Trophoblast cell (in vitro differentiated cells and primary cell): ENCODE measurements at regions not wholly inside any gene's neighbourhood (a gene's known extent, or its start where the extent isn't known, plus 50 kb on each side); places are given as distances from the start of the nearest gene placed in this dataset.

Source experiments
- DNase-seq, 2 donors: peaks; one replicate each; pipeline ENCODE4 v3.0.0-alpha.2; 2016
- H2AFZ ChIP-seq: 2 replicates; pipeline ENCODE4 v1.6.1; 2013; ENCODE audit warnings: low read length, moderate library complexity, mild to moderate bottlenecking; ENCODE audit not compliant: insufficient read depth, poor library complexity
- H2AK5ac ChIP-seq: 2 replicates; pipeline ENCODE4 v1.6.1; 2013; ENCODE audit warnings: mild to moderate bottlenecking, low read length
- H2BK120ac ChIP-seq: 2 replicates; pipeline ENCODE4 v1.6.1; 2013; ENCODE audit warnings: low read length, mild to moderate bottlenecking, moderate library complexity; ENCODE audit not compliant: insufficient read depth, poor library complexity
- H2BK12ac ChIP-seq: 2 replicates; pipeline ENCODE4 v1.6.1; 2013; ENCODE audit warnings: mild to moderate bottlenecking, low read length, moderate library complexity
- H2BK5ac ChIP-seq: 2 replicates; pipeline ENCODE4 v1.6.1; 2013; ENCODE audit warnings: low read length, low read depth, moderate library complexity, mild to moderate bottlenecking; ENCODE audit not compliant: poor library complexity
- H3K14ac ChIP-seq: 2 replicates; pipeline ENCODE4 v1.6.1; 2013; ENCODE audit warnings: mild to moderate bottlenecking, low read length
- H3K18ac ChIP-seq: 2 replicates; pipeline ENCODE4 v1.6.1; 2013; ENCODE audit warnings: mild to moderate bottlenecking, low read length
- H3K23ac ChIP-seq: 2 replicates; pipeline ENCODE4 v1.6.1; 2013; ENCODE audit warnings: low read length
- H3K27ac ChIP-seq: 2 replicates; pipeline ENCODE4 v1.5.1; 2013; ENCODE audit warnings: low read depth, mild to moderate bottlenecking, inconsistent platforms, low read length, moderate library complexity
- H3K27me3 ChIP-seq: 2 replicates; pipeline ENCODE4 v1.6.1; 2013; ENCODE audit warnings: inconsistent platforms, mild to moderate bottlenecking, low read length, moderate library complexity; ENCODE audit not compliant: insufficient read depth
- H3K36me3 ChIP-seq, 2 experiments: 1 replicate in 1 of 2; 2 replicates in 1 of 2; pipeline ENCODE4 v1.6.1; 2013; ENCODE audit warnings: low read length in 2 of 2, mild to moderate bottlenecking in 2 of 2, moderate library complexity in 1 of 2; ENCODE audit not compliant: insufficient read depth in 2 of 2, control insufficient read depth in 1 of 2
- H3K4ac ChIP-seq: 2 replicates; pipeline ENCODE4 v1.6.1; 2013; ENCODE audit warnings: low read depth, mild to moderate bottlenecking, low read length, moderate library complexity
- H3K4me1 ChIP-seq, 2 experiments: 1 replicate in 1 of 2; 2 replicates in 1 of 2; pipeline ENCODE4 v1.6.1; 2013; ENCODE audit warnings: low read length in 2 of 2, mild to moderate bottlenecking in 2 of 2, moderate library complexity in 1 of 2; ENCODE audit not compliant: insufficient read depth in 2 of 2, control insufficient read depth in 1 of 2
- H3K4me2 ChIP-seq: 2 replicates; pipeline ENCODE4 v1.6.1; 2013; ENCODE audit warnings: inconsistent platforms, mild to moderate bottlenecking, low read length, moderate library complexity
- H3K4me3 ChIP-seq: 2 replicates; pipeline ENCODE4 v1.5.1; 2013; ENCODE audit warnings: mild to moderate bottlenecking, low read depth, low read length, inconsistent platforms
- H3K79me1 ChIP-seq: one replicate; pipeline ENCODE4 v1.6.1; 2013; ENCODE audit warnings: low read length
- H3K79me2 ChIP-seq: 2 replicates; pipeline ENCODE4 v1.6.1; 2013; ENCODE audit warnings: low read length, mild to moderate bottlenecking; ENCODE audit not compliant: control insufficient read depth, insufficient read depth, poor library complexity
- H3K9ac ChIP-seq: 2 replicates; pipeline ENCODE4 v1.6.1; 2013; ENCODE audit warnings: mild to moderate bottlenecking, low read length
- H3K9me3 ChIP-seq: 2 replicates; pipeline ENCODE4 v1.6.1; 2013; ENCODE audit warnings: low read depth, mild to moderate bottlenecking, control low read depth, inconsistent platforms, low read length; ENCODE audit not compliant: insufficient read depth
- H4K12ac ChIP-seq: 2 replicates; pipeline ENCODE4 v1.6.1; 2013; ENCODE audit warnings: low read depth, mild to moderate bottlenecking, low read length, moderate library complexity
- H4K8ac ChIP-seq: 2 replicates; pipeline ENCODE4 v1.6.1; 2013; ENCODE audit warnings: low read depth, mild to moderate bottlenecking, low read length, moderate library complexity
- H4K91ac ChIP-seq: one replicate; pipeline ENCODE4 v1.6.1; 2013; ENCODE audit warnings: low read depth, mild to moderate bottlenecking, low read length, moderate library complexity
- WGBS: extraction: QIAGEN DNeasy Blood & Tissue Kit; methylation state at CpG from one replicate; pipeline ENCODE4 v1.1.7; 2013; ENCODE audit warnings: missing lambda C conversion rate; ENCODE audit not compliant: insufficient read length, insufficient coverage; ENCODE audit errors: extremely low coverage; 5-methylcytosine and 5-hydroxymethylcytosine counted together

- Histone ChIP-seq H4K12ac (no peak overlapping the region), H3K36me3 (no peaks in the 10 kb centered on the region), H3K9me3 (no peaks in the 10 kb centered on the region), H2AK5ac (no peak overlapping the region), H3K4me1 (no peaks in the 10 kb centered on the region), H3K4ac (no peak overlapping the region), H3K27me3 (no peaks in the 10 kb centered on the region), H3K79me2 (no peaks in the 10 kb centered on the region), H2BK12ac (no peak overlapping the region), H3K18ac (no peak overlapping the region), H3K79me1 (no peaks in the 10 kb centered on the region), H2BK5ac (no peak overlapping the region), H3K9ac (no peak overlapping the region), H3K14ac (no peak overlapping the region), H2AFZ (no peak overlapping the region), H4K8ac (no peak overlapping the region), H3K27ac (no peak overlapping the region), H3K4me2 (no peak overlapping the region), H3K23ac (no peak overlapping the region), H4K91ac (no peak overlapping the region), H3K4me3 (no peak overlapping the region), H2BK120ac (no peak overlapping the region)
- no CpG with 5 or more reads among the region's 1 CpG for WGBS
- no peak for DNase-seq
Observed at GRCh38 chr2:123816203-123816602, 208.9 kb upstream of the CNTNAP5 start.

GRCh38 chr2:123816928-123817327 is 208.2 kb upstream of the CNTNAP5 start:
- no peak overlapping the region for H3K23ac ChIP-seq
- no peak overlapping the region for H3K9ac ChIP-seq
- no peaks in the 10 kb centered on the region for H3K27me3 ChIP-seq
- no peak overlapping the region for H3K14ac ChIP-seq
- no peak overlapping the region for H2BK5ac ChIP-seq
- H3K4me3 ChIP-seq = no peak overlapping the region
- H3K36me3 ChIP-seq = no peaks in the 10 kb centered on the region
- no peak overlapping the region for H4K12ac ChIP-seq
- no peak overlapping the region for H2BK12ac ChIP-seq
- no peak overlapping the region for H4K8ac ChIP-seq
- H2AFZ ChIP-seq = no peak overlapping the region
- no peak overlapping the region for H3K27ac ChIP-seq
- H3K18ac ChIP-seq = no peak overlapping the region
- no peak overlapping the region for H2AK5ac ChIP-seq
- H3K4me2 ChIP-seq = no peak overlapping the region
- DNase-seq = no peak
- H3K79me2 ChIP-seq = no peaks in the 10 kb centered on the region
- H3K9me3 ChIP-seq = no peaks in the 10 kb centered on the region
- no peaks in the 10 kb centered on the region for H3K79me1 ChIP-seq
- H3K4me1 ChIP-seq = no peaks in the 10 kb centered on the region
- no peak overlapping the region for H2BK120ac ChIP-seq
- no peak overlapping the region for H4K91ac ChIP-seq
- H3K4ac ChIP-seq = no peak overlapping the region

DNA sequence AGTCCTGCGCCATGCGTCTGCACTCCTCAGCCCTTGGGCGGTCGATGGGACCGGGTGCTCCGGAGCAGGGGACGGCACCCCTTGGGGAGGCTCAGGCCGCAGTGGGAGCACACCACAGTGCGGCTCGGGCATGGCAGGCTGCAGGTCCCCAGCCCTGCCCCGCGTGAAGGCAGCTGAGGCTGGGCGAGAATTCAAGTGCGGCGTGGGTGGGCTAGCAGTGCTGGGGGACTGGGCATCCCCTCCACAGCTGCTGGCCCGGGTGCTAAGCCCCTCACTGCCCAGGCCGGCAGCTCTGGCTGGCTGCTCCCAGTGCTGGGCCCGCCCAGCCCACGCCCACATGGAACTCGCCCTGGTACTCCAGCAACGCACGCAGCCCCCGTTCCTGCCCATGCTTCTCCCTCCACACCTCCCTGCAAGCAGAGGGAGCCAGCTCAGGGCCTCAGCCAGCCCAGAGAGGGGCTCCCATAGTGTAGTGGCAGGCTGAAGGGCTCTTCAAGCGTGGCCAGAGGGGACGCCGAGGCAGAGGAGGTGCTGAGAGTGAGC is 198.3 kb upstream of the CNTNAP5 start:
- no peak overlapping the region for H2BK120ac ChIP-seq
- H4K12ac ChIP-seq = no peak overlapping the region
- H3K23ac ChIP-seq = no peak overlapping the region
- no peak overlapping the region for H3K27ac ChIP-seq
- no peaks in the 10 kb centered on the region for H3K79me1 ChIP-seq
- no peak overlapping the region for H3K4me2 ChIP-seq
- no peaks in the 10 kb centered on the region for H3K4me1 ChIP-seq
- H2BK12ac ChIP-seq = no peak overlapping the region
- H3K14ac ChIP-seq = no peak overlapping the region
- no peak overlapping the region for H2AK5ac ChIP-seq
- H3K36me3 ChIP-seq = no peaks in the 10 kb centered on the region
- H2AFZ ChIP-seq = no peak overlapping the region
- no peak overlapping the region for H3K9ac ChIP-seq
- no peak overlapping the region for H3K4ac ChIP-seq
- H4K91ac ChIP-seq = no peak overlapping the region
- H3K4me3 ChIP-seq = peak overlapping the region; percentile 48
- no peak for DNase-seq
- no peak overlapping the region for H3K18ac ChIP-seq
- no peaks in the 10 kb centered on the region for H3K79me2 ChIP-seq
- peaks cover 9% of the 10 kb centered on the region for H3K9me3 ChIP-seq
- H3K27me3 ChIP-seq = no peaks in the 10 kb centered on the region
- H2BK5ac ChIP-seq = no peak overlapping the region
- no CpG with 5 or more reads among the region's 26 CpGs for WGBS
- H4K8ac ChIP-seq = no peak overlapping the region

GRCh38 chr2:123839326-123839725 is 185.8 kb upstream of the CNTNAP5 start:
- H3K4me3 ChIP-seq = no peak overlapping the region
- H3K18ac ChIP-seq = no peak overlapping the region
- H3K36me3 ChIP-seq = no peaks in the 10 kb centered on the region
- no peak overlapping the region for H3K9ac ChIP-seq
- no peak overlapping the region for H3K27ac ChIP-seq
- no peak overlapping the region for H4K91ac ChIP-seq
- no peak overlapping the region for H3K23ac ChIP-seq
- no peak overlapping the region for H2AK5ac ChIP-seq
- H3K4me2 ChIP-seq = no peak overlapping the region
- H3K9me3 ChIP-seq = peaks cover 6% of the 10 kb centered on the region
- H3K79me1 ChIP-seq = no peaks in the 10 kb centered on the region
- no peaks in the 10 kb centered on the region for H3K79me2 ChIP-seq
- H2BK5ac ChIP-seq = no peak overlapping the region
- H3K27me3 ChIP-seq = no peaks in the 10 kb centered on the region
- no peak overlapping the region for H2BK12ac ChIP-seq
- no peaks in the 10 kb centered on the region for H3K4me1 ChIP-seq
- H3K4ac ChIP-seq = no peak overlapping the region
- H3K14ac ChIP-seq = no peak overlapping the region
- H4K12ac ChIP-seq = no peak overlapping the region
- DNase-seq = no peak
- H2BK120ac ChIP-seq = no peak overlapping the region
- H4K8ac ChIP-seq = no peak overlapping the region
- H2AFZ ChIP-seq = no peak overlapping the region

- H3K23ac ChIP-seq = no peak overlapping the region
- no peak overlapping the region for H3K27ac ChIP-seq
- H3K4ac ChIP-seq = no peak overlapping the region
- H4K8ac ChIP-seq = no peak overlapping the region
- H2BK12ac ChIP-seq = no peak overlapping the region
- no peak for DNase-seq
- peaks cover 6% of the 10 kb centered on the region for H3K9me3 ChIP-seq
- no peaks in the 10 kb centered on the region for H3K27me3 ChIP-seq
- H3K9ac ChIP-seq = no peak overlapping the region
- no peak overlapping the region for H4K12ac ChIP-seq
- H2BK5ac ChIP-seq = no peak overlapping the region
- no peaks in the 10 kb centered on the region for H3K36me3 ChIP-seq
- H3K79me2 ChIP-seq = no peaks in the 10 kb centered on the region
- no peak overlapping the region for H4K91ac ChIP-seq
- H3K4me2 ChIP-seq = no peak overlapping the region
- no peaks in the 10 kb centered on the region for H3K4me1 ChIP-seq
- H2BK120ac ChIP-seq = no peak overlapping the region
- no peak overlapping the region for H2AFZ ChIP-seq
- H3K14ac ChIP-seq = no peak overlapping the region
- no peak overlapping the region for H3K4me3 ChIP-seq
- H3K79me1 ChIP-seq = no peaks in the 10 kb centered on the region
- H3K18ac ChIP-seq = no peak overlapping the region
- H2AK5ac ChIP-seq = no peak overlapping the region
Observed at GRCh38 chr2:123840016-123840415, 185.1 kb upstream of the CNTNAP5 start.
